GM19035 (cell line): ENCODE measurements at regions not wholly inside any gene's neighbourhood (a gene's known extent, or its start where the extent isn't known, plus 50 kb on each side); places are given as distances from the start of the nearest gene placed in this dataset.

Experiments
- ATAC-seq: cut with Tn5 transposase; IDR thresholded peaks from one replicate; pipeline ENCODE4 v1.9.1; 2021; ENCODE audit not compliant: unreplicated experiment

GRCh38 chr14:66056926-66057552 lies 429.1 kb upstream of the CCDC196 start:
- ATAC-seq: no peak

GRCh38 chr14:66065188-66065587 lies 421.0 kb upstream of the CCDC196 start:
- no peak for ATAC-seq

DNA sequence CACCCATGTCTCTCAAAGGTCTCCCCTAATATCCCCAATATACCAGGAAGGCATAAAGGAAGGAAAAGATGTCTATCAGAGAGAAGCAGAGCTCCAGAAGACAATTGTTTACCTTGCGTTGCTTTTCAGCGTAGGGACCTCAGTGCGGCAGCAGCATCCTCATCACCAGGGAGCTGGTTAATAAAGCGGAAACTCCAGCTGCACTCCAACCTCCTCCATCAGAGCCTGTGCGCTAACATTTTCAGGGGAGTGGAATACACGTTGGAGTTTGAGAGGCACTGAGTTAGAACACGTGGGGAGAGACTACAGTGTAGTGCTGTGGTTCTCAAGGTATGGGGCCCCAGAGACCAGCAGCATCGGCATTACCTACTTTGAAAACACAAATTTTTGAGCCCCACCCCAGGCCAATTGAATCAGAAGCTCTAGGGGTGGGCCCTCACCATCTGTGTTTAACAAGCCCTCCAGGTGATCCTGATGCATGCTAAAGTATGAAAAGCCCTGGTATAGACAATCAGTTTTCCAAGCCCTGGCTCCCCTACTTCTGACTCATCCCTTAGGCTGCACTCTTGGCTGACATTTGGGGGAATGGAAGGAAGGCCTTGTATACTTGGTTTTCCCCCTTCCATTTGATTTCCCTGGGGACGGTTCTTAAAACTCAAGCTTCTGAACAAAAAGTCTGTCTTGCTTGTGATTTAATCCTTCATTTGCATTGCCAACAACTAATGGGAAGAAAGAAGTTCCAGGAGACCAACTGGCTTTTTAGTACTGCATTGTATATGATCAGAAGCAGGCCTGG lies 419.0 kb upstream of the CCDC196 start:
- ATAC-seq: no peak

GRCh38 chr14:66069036-66069435 lies 417.1 kb upstream of the CCDC196 start:
- no peak for ATAC-seq

GRCh38 chr14:66069830-66070541 lies 416.2 kb upstream of the CCDC196 start:
- no peak for ATAC-seq

GRCh38 chr14:66070542-66071319 lies 415.4 kb upstream of the CCDC196 start:
- no peak for ATAC-seq

DNA sequence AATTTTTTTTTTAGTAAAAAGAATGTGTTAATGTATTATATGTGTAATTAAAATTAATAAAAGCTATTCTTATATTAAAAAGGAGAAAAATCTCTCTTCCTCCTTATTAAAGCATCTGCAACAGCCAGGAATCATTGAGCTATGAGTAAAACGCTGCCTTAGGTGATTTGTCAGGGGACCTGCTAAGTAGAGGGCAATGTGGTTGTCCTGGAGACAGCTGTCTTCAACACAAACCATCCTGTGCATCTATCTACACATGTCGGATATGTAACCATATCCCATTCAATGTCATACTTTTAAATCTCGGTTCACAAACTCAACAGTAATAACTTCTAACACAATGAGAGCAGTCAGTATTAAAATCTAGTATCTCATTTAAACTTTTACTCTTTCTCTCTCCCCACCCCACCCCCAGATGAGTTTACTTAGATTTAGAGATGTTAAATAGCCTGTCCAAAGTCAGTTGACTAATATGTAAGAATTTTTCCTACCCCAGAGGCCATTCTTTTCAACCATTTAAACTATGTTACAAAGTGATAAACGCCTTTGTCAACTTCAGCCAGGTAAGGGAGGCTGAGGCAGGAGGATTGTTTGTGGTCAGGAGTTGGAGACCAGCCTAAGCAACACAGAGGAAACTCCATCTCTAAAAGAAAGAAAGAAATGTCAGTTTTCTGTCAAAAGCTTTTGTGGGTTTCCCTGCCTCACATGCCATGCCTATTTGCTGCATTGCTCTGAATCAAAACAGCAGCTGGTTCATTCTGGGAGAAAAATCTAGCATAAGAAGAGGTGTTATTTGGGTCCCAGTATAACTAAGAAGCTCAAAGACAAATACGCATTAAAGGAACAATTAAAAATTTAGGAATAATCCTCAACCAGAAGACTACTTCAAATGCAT lies 413.7 kb upstream of the CCDC196 start:
- ATAC-seq: no peak

DNA sequence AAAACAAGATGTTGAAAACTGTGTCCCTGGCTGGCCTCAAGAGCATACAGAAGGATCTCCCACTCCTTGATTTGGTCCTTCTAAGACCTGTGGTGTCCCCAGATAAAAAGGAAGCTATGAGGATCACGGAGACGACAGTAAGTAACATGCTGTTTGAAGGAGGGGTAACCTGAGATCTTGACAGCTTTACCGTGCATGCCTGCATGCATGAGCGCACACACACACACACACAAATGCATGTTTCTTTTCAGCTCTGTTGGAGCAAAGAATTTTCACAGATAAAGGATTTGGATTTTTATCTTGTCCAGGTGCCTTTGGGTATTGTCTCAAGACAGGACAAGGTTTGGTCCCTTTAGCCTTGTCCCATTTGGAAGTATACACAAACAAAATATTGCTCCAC lies 411.6 kb upstream of the CCDC196 start:
- ATAC-seq: no peak

GRCh38 chr14:66076176-66076575 lies 410.0 kb upstream of the CCDC196 start:
- ATAC-seq: no peak

DNA sequence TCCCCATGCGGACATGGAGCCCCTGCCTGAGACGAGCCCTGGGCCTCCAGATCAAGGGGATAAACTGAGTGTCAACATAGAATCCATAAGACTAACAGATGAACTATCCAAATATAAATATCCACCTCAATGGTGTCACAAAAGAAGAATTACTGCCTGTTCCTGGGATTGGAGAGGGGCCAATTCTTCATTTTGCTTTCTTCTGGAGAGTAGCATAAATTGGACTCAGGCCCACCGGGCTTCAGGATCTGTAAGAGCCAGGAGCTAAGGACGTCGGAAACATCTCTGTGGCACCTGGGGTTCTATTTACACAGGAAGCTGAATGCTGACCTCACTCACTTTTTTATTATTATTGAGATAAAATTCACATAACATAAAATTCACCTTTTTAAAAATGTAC lies 408.2 kb upstream of the CCDC196 start:
- no peak for ATAC-seq

DNA sequence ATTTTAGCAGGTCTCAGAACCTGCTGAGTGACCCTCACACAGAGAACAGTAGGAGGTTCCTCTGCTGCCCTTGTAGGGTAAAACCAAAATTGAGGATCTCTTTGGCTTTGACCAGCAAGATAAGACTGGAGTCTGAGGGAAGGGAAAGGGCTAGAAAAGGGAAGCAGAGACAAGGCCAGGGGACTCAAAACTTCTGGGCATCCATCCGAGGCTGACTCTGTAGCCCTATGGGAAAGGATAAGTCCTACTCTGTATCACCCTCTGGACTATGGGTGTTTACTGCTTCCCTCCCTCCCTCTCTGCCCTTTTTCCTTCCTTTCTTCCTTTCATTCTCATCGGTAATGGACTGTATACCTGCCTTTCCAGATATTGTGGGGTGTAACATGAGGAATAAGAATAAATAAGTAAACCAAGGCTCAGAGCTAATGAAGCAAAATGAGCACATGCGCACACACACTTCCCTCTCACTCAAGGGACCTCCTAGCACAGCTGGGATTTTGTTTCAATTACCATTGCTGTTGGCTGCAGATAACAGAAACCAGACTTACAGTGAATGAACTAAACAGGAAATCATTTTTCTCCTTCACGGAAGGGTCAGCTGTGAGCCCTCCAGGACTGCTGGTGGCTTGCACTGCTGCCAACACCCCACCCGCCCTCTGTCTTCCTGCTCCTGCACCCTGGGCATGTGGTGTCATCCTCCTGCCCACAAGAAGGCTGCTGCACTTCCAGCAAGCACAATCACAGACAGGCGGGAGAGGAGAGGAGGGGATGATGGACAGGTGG lies 404.4 kb upstream of the CCDC196 start:
- ATAC-seq: no peak

- ATAC-seq: no peak
These were observed 400.9 kb upstream of the CCDC196 start for GRCh38 chr14:66085224-66085623.

GRCh38 chr14:66085665-66086064 lies 400.5 kb upstream of the CCDC196 start:
- no peak for ATAC-seq

DNA sequence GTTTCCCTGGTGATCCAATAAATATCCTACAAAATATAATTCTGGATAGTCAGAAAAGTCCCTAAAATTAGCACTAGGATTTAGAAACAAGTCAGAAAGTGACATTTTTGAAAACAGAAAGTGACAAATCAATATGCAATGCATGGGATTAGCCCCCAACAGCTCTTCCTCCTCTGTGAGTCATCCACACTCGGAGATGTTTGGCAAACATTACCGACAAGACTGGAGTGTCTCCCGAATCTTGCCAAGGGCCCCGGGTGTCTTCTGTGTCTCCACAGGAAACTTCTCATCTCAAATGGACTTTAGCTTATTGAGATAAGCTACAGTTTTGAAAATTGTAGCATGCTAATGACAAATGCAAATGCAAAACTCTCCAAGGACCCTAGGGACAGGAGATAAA lies 398.9 kb upstream of the CCDC196 start:
- ATAC-seq: no peak

DNA sequence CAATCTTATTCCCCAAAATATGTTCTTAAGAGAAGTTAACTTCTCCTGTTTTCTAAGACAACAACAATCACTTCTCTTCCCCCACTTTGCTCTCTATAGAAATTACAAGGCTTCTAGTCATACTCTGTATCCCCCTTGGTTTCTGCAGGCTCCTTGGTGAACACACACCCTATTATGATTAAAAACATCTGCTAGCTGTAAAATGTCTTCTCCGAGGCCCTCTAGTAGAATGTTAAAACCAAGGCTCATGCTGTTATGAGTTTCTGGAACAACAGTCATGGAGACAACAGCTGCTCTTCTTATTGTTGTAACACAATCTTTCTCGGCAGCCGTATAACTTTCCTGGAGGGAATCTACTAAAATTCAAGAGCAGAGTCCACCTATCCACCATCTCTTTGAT lies 397.5 kb upstream of the CCDC196 start:
- ATAC-seq: no peak

- no peak for ATAC-seq
These were observed 394.0 kb upstream of the CCDC196 start for GRCh38 chr14:66092206-66092605.

DNA sequence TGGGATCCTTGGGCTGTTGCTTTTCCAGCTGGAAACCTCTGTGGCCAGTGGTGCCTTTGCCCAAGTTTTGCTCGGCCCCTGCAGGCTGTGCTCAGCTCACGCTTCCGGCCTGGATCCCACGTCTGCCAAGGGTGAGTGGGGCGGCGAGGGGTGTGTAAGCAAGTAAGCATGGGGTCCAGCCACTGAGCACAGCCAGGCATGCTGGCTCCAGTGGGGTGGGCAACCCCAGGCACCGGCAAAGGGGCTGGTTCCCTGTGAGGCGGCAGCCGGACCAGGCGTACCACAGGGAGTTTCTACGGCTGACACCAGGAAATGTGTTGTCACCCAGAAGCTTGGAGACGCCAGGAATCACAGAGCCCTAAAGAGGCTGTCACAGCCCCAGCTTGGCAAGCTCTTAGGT lies 393.4 kb upstream of the CCDC196 start:
- ATAC-seq: no peak

- ATAC-seq: no peak
These were observed 392.0 kb upstream of the CCDC196 start for GRCh38 chr14:66094001-66094727.

GRCh38 chr14:66099451-66099850 lies 386.7 kb upstream of the CCDC196 start:
- no peak for ATAC-seq
